ENCODE measurements at regions not wholly inside any gene's neighbourhood (a gene's known extent, or its start where the extent isn't known, plus 50 kb on each side); places are given as distances from the start of the nearest gene placed in this dataset.

- in situ Hi-C loops (cut with MboI; ENCODE audit: low pct_unique_long_range_greater_than_20kb, low sequenced_read_pairs): no loop called here
- no peak for DNase-seq
Observed at GRCh38 chr1:59108481-59109317, 188.2 kb upstream of the FGGY start.

- in situ Hi-C loops (cut with MboI; ENCODE audit: low pct_unique_long_range_greater_than_20kb, low sequenced_read_pairs): no loop called here
- DNase-seq: peak; percentile 47
Observed at GRCh38 chr1:59110271-59110670, 186.6 kb upstream of the FGGY start.

GRCh38 chr1:59113876-59114457, 182.9 kb upstream of the FGGY start:
- DNase-seq: no peak
- in situ Hi-C loops (cut with MboI; ENCODE audit: low pct_unique_long_range_greater_than_20kb, low sequenced_read_pairs): no loop called here

- no peak for DNase-seq
- in situ Hi-C loops (cut with MboI; ENCODE audit: low pct_unique_long_range_greater_than_20kb, low sequenced_read_pairs): no loop called here
Observed at GRCh38 chr1:59115865-59116264, 181.0 kb upstream of the FGGY start.

- DNase-seq: peak; percentile 19
- in situ Hi-C loops (cut with MboI; ENCODE audit: low pct_unique_long_range_greater_than_20kb, low sequenced_read_pairs): no loop called here
Observed at GRCh38 chr1:59116920-59117542, 179.9 kb upstream of the FGGY start.

GRCh38 chr1:59122527-59122926, 174.4 kb upstream of the FGGY start:
- in situ Hi-C loops (cut with MboI; ENCODE audit: low pct_unique_long_range_greater_than_20kb, low sequenced_read_pairs): no loop called here
- no peak for DNase-seq

- no peak for DNase-seq
- in situ Hi-C loops (cut with MboI; ENCODE audit: low pct_unique_long_range_greater_than_20kb, low sequenced_read_pairs): no loop called here
Observed at GRCh38 chr1:59123081-59123681, 173.7 kb upstream of the FGGY start.

- in situ Hi-C loops (cut with MboI; ENCODE audit: low pct_unique_long_range_greater_than_20kb, low sequenced_read_pairs): no loop called here
- no peak for DNase-seq
Observed at GRCh38 chr1:59124166-59124565, 172.7 kb upstream of the FGGY start.

GRCh38 chr1:59125154-59125553, 171.7 kb upstream of the FGGY start:
- no peak for DNase-seq
- in situ Hi-C loops (cut with MboI; ENCODE audit: low pct_unique_long_range_greater_than_20kb, low sequenced_read_pairs): no loop called here

GRCh38 chr1:59125676-59126320, 171.1 kb upstream of the FGGY start:
- in situ Hi-C loops (cut with MboI; ENCODE audit: low pct_unique_long_range_greater_than_20kb, low sequenced_read_pairs): no loop called here

GRCh38 chr1:59126366-59126765, 170.5 kb upstream of the FGGY start:
- DNase-seq: no peak
- in situ Hi-C loops (cut with MboI; ENCODE audit: low pct_unique_long_range_greater_than_20kb, low sequenced_read_pairs): no loop called here

More at GRCh38 chr1:59125676-59126320, 171.1 kb upstream of the FGGY start:
- no peak for DNase-seq

- DNase-seq: no peak
- in situ Hi-C loops (cut with MboI; ENCODE audit: low pct_unique_long_range_greater_than_20kb, low sequenced_read_pairs): no loop called here
Observed at GRCh38 chr1:59128239-59128736, 168.6 kb upstream of the FGGY start.

GRCh38 chr1:59128784-59129227, 168.1 kb upstream of the FGGY start:
- DNase-seq: no peak

GRCh38 chr1:59132295-59132694, 164.6 kb upstream of the FGGY start:
- in situ Hi-C loops (cut with MboI; ENCODE audit: low pct_unique_long_range_greater_than_20kb, low sequenced_read_pairs): no loop called here
- DNase-seq: no peak

More at GRCh38 chr1:59128784-59129227, 168.1 kb upstream of the FGGY start:
- in situ Hi-C loops (cut with MboI; ENCODE audit: low pct_unique_long_range_greater_than_20kb, low sequenced_read_pairs): no loop called here

- in situ Hi-C loops (cut with MboI; ENCODE audit: low pct_unique_long_range_greater_than_20kb, low sequenced_read_pairs): no loop called here
Observed at GRCh38 chr1:59133997-59134396, 162.9 kb upstream of the FGGY start.

GRCh38 chr1:59135761-59136255, 161.1 kb upstream of the FGGY start:
- in situ Hi-C loops (cut with MboI; ENCODE audit: low pct_unique_long_range_greater_than_20kb, low sequenced_read_pairs): no loop called here
- no peak for DNase-seq

More at GRCh38 chr1:59133997-59134396, 162.9 kb upstream of the FGGY start:
- no peak for DNase-seq

- in situ Hi-C loops (cut with MboI; ENCODE audit: low pct_unique_long_range_greater_than_20kb, low sequenced_read_pairs): no loop called here
- DNase-seq: no peak
Observed at GRCh38 chr1:59136541-59137275, 160.2 kb upstream of the FGGY start.

- in situ Hi-C loops (cut with MboI; ENCODE audit: low pct_unique_long_range_greater_than_20kb, low sequenced_read_pairs): no loop called here
- DNase-seq: no peak
Observed at GRCh38 chr1:59137276-59137615, 159.6 kb upstream of the FGGY start.
